Kidney tubule cell (primary cell): ENCODE measurements at regions not wholly inside any gene's neighbourhood (a gene's known extent, or its start where the extent isn't known, plus 50 kb on each side); places are given as distances from the start of the nearest gene placed in this dataset.
A peak's percentile ranks its signal among the peaks of the same experiment; 100 is the strongest.

Experiments
- DNase-seq: peaks from one replicate; pipeline ENCODE4 v3.0.0-alpha.2; 2018; ENCODE audit warnings: low spot score

GRCh38 chr3:55178336-55178735 lies 250.5 kb upstream of the LRTM1 start:
- DNase-seq, result no peak

- DNase-seq, result no peak
Measured at GRCh38 chr3:55177749-55178148, 249.9 kb upstream of the LRTM1 start.

- no peak for DNase-seq
Measured at GRCh38 chr3:55175423-55175822, 247.6 kb upstream of the LRTM1 start.

- no peak for DNase-seq
Measured at GRCh38 chr3:55174747-55175146, 246.9 kb upstream of the LRTM1 start.

DNA sequence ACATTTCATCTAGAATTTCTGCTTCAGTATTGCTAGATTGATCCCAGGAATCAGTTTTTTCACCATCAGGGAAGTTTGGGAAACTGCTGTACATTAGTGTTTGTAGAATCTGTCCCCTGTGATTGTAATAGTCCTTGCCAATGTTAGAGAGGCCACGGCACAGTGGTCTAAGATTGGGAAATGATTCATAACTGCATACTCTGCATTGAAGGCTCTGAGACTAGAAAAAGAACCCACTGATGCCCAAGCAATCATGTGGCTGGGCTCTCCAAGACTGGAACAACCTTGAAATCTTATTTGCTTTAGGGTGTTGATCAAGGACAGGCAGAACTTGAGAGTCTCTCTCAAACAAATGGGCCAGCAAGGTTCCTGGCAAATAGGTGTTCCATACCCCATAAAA lies 245.6 kb upstream of the LRTM1 start:
- DNase-seq, result no peak

GRCh38 chr3:55172913-55173312 lies 245.1 kb upstream of the LRTM1 start:
- DNase-seq, result peak; percentile 44

DNA sequence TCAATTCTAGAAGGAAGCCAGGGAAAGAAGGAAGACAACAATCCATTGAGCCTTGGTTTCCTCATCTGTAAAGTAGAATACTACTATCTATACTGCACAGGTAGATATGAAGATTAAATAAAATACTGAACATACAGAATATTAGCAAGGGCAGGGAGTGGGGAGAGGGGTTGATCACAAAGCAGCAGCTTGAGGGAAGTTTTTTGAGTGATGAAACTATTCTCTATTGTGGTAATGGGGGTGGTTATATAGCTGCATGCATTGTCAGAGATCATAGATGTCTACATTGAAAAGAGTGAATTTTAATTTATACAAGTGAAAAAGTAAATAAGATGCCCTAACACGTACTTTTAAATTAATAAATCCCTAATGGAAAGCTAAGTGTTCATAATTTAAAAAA lies 242.6 kb upstream of the LRTM1 start:
- DNase-seq, result no peak

DNA sequence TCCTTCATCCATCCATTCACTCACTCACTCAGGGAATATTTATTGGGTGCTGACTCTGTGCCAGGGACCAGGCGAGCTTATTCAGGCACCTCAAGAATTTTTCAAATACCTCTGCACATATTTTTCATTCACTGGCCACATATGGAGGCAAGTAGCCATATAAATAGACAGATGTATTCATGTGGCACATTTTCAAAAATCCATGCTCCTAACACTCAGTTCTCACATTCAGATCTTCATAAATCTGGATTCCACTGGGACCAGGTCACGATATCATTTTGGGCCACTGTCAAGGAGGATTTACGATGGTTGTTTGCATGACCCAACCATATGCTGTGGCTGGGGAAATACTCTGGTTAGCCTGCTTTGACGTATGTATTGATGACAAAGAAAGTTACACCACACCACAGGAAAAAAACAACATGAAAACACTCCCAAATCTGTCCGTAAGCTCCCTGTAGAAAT lies 241.8 kb upstream of the LRTM1 start:
- peak; percentile 82 for DNase-seq

DNA sequence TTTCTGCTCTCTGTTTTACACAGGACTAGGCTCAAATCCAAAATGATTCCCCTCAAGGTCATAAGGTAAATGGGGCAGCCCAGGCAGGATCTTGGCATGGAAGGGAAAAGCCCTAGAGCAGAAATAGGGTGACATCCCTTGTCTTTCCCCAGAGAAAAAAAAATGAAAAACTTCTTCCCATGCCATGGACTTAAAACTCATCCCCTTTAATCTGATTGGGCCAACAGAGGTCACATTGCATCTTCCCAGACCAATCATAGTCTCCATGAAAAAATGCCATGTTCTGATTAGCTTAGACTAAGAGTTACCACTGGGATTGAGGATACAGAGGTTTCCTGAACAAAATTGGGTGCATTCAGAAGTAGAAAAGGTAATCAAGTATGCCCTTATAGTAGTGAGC lies 241.3 kb upstream of the LRTM1 start:
- no peak for DNase-seq

- peak; percentile 44 for DNase-seq
Measured at GRCh38 chr3:55167586-55168317, 239.9 kb upstream of the LRTM1 start.

- DNase-seq, result no peak
Measured at GRCh38 chr3:55166576-55167555, 239.0 kb upstream of the LRTM1 start.

GRCh38 chr3:55165704-55166405 lies 238.0 kb upstream of the LRTM1 start:
- no peak for DNase-seq

GRCh38 chr3:55165278-55165677 lies 237.4 kb upstream of the LRTM1 start:
- DNase-seq, result no peak

GRCh38 chr3:55164876-55165275 lies 237.0 kb upstream of the LRTM1 start:
- no peak for DNase-seq

DNA sequence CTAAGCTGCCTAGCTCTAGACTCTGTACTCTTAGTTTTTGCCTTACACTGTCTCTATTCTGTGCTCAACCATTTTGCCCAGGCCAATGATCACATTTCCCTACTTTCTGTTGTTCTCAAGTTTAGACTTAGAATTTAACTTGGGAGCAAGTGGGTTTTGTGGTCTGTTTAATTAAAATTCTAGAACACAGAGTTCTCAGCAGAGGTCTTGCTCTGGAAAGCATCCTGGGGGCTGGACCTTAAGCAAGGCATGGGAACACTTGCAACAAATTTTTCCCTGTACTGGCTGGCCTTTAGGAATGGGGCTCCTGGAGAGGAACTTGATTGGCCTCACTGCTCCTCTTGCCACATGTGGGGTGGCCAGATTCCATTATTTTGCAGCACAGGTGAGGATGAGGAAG lies 236.3 kb upstream of the LRTM1 start:
- no peak for DNase-seq

GRCh38 chr3:55163421-55163820 lies 235.6 kb upstream of the LRTM1 start:
- no peak for DNase-seq

GRCh38 chr3:55162031-55162795 lies 234.4 kb upstream of the LRTM1 start:
- peak; percentile 79 for DNase-seq

GRCh38 chr3:55161231-55161630 lies 233.4 kb upstream of the LRTM1 start:
- DNase-seq, result no peak

GRCh38 chr3:55160241-55160983 lies 232.6 kb upstream of the LRTM1 start:
- peak; percentile 99 for DNase-seq

DNA sequence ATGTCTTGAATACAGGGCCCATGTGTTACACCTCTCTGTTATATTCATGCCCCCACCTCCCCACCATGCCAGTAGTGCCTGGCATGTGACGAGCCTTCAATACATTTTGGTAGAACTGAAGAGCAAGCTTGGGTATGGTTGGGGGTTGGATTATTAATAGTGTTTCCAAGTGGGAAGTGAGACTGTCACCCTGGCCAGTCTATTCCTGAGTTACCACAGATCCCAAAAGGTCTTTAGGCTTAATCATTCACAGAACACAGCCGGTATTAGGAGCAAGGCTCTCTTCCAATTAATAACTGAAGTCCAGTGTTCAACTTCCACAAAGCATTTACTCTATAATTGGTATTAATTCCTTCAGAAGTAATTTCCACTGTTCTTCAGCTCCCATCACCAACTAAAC lies 231.9 kb upstream of the LRTM1 start:
- peak; percentile 31 for DNase-seq

- no peak for DNase-seq
Measured at GRCh38 chr3:55159016-55159415, 231.2 kb upstream of the LRTM1 start.
